HL-60 (cell line): ENCODE measurements at regions not wholly inside any gene's neighbourhood (a gene's known extent, or its start where the extent isn't known, plus 50 kb on each side); places are given as distances from the start of the nearest gene placed in this dataset.

ENCODE experiments used
- DNase-seq, 2 experiments: peaks; one replicate each; pipeline ENCODE4 v3.0.0-alpha.2; 2010 to 2020; ENCODE audit warnings: low read depth in 1 of 2, low spot score in 1 of 2
- H3K27ac ChIP-seq: fragments of 250-450 bp; sonication (Bioruptor Pico); replicated peaks from 2 replicates; pipeline ENCODE4 v1.5.1; 2020; ENCODE audit warnings: mild to moderate bottlenecking, moderate library complexity
- H3K27me3 ChIP-seq: fragments of 250-450 bp; sonication (Bioruptor Pico); 2 replicates; pipeline ENCODE4 v1.5.1; 2021; ENCODE audit warnings: mild to moderate bottlenecking, moderate library complexity; ENCODE audit not compliant: insufficient read depth, poor library complexity, severe bottlenecking
- H3K4me3 ChIP-seq: replicated peaks from 2 replicates; pipeline ENCODE4 v1.5.1; 2011; ENCODE audit warnings: mild to moderate bottlenecking, control low read depth, low read length; ENCODE audit not compliant: insufficient read depth
- CTCF ChIP-seq: IDR thresholded peaks from one replicate; pipeline ENCODE4 v1.5.1; 2011; ENCODE audit warnings: low read length, control low read depth, inconsistent platforms; ENCODE audit not compliant: insufficient read depth
- GABPA ChIP-seq: IDR thresholded peaks from 2 replicates; pipeline ENCODE4 v1.6.1; 2012; ENCODE audit warnings: low read depth
- POLR2AphosphoS5 ChIP-seq: IDR thresholded peaks from 2 replicates; pipeline ENCODE4 v1.6.1; 2012; ENCODE audit warnings: low read depth
- REST ChIP-seq: IDR thresholded peaks from 2 replicates; pipeline ENCODE4 v1.6.1; 2012; ENCODE audit warnings: low read depth; ENCODE audit not compliant: insufficient replicate concordance
- SPI1 ChIP-seq: IDR thresholded peaks from 2 replicates; pipeline ENCODE4 v1.6.1; 2012; ENCODE audit warnings: low read depth, mild to moderate bottlenecking, borderline replicate concordance

GRCh38 chr11:71131861-71132260 lies 120.5 kb downstream of the SHANK2 start:
- Histone ChIP-seq H3K4me3 (no peak overlapping the region), H3K27ac (no peak overlapping the region), H3K27me3 (no peaks in the 10 kb centered on the region)
- DNase-seq: no peak
- no peak for TF ChIP-seq CTCF
- no peak for TF ChIP-seq POLR2AphosphoS5
- no peak for TF ChIP-seq REST
- no peak for TF ChIP-seq SPI1
- no peak for TF ChIP-seq GABPA

GRCh38 chr11:71130106-71130505 lies 122.3 kb downstream of the SHANK2 start:
- Histone ChIP-seq H3K4me3 (no peak overlapping the region), H3K27me3 (no peaks in the 10 kb centered on the region), H3K27ac (no peak overlapping the region)
- DNase-seq: no peak
- no peak for TF ChIP-seq POLR2AphosphoS5
- TF ChIP-seq SPI1: no peak
- no peak for TF ChIP-seq CTCF
- TF ChIP-seq GABPA: no peak
- no peak for TF ChIP-seq REST

GRCh38 chr11:71129624-71130023 lies 122.8 kb downstream of the SHANK2 start:
- no peak overlapping the region for H3K27ac ChIP-seq
- H3K4me3 ChIP-seq: no peak overlapping the region
- DNase-seq: no peak
- H3K27me3 ChIP-seq: no peaks in the 10 kb centered on the region
- TF ChIP-seq POLR2AphosphoS5 (no peak), REST (no peak), CTCF (no peak), SPI1 (no peak), GABPA (no peak)
